MCF 10A (cell line): ENCODE measurements at regions not wholly inside any gene's neighbourhood (a gene's known extent, or its start where the extent isn't known, plus 50 kb on each side); places are given as distances from the start of the nearest gene placed in this dataset.
"Not testable (repeated sequence)": the region's sequence is repeated elsewhere in the genome, so short reads cannot be mapped to it uniquely, and the experiment has no call there.

Experiments used
- BruUV-seq: library from RNA; stranded (reverse); fragments of 400-500 nt; replicated peaks from 2 replicates; lab custom pipeline; 2021; lab: Mats Ljungman, UMichigan
- CTCF ChIA-PET: fragments of 300-600 bp; sonication (Branson Sonifier 250); formaldehyde crosslinking; extraction: SDS; loops from one replicate; lab custom pipeline; 2021; ENCODE audit warnings: antibody characterized with exemption, inconsistent platforms; lab: Yijun Ruan, JAX
- POLR2A ChIA-PET: fragments of 300-600, 350-650 bp; sonication (Branson Sonifier 250); formaldehyde crosslinking; extraction: SDS; loops from one replicate; lab custom pipeline; 2020; ENCODE audit warnings: antibody characterized with exemption, inconsistent platforms; lab: Yijun Ruan, JAX
- DNase-seq: peaks from one replicate; pipeline ENCODE4 v3.0.0-alpha.2; 2018; ENCODE audit not compliant: unreplicated experiment
- H3K27ac Mint-ChIP-seq: one replicate; pipeline ENCODE4 v1.8.0; 2022; ENCODE audit warnings: mild to moderate bottlenecking, low read depth, mixed read lengths; ENCODE audit not compliant: unreplicated experiment
- H3K27me3 Mint-ChIP-seq: one replicate; pipeline ENCODE4 v1.8.0; 2022; ENCODE audit warnings: mixed read lengths; ENCODE audit not compliant: insufficient read depth, unreplicated experiment
- H3K36me3 Mint-ChIP-seq: one replicate; pipeline ENCODE4 v1.8.0; 2022; ENCODE audit warnings: mild to moderate bottlenecking, moderate library complexity, mixed read lengths; ENCODE audit not compliant: insufficient read depth, unreplicated experiment
- H3K4me1 Mint-ChIP-seq: one replicate; pipeline ENCODE4 v1.8.0; 2022; ENCODE audit warnings: mixed read lengths; ENCODE audit not compliant: insufficient read depth, unreplicated experiment
- H3K4me3 Mint-ChIP-seq: one replicate; pipeline ENCODE4 v1.8.0; 2022; ENCODE audit warnings: mild to moderate bottlenecking, moderate library complexity, mixed read lengths; ENCODE audit not compliant: unreplicated experiment
- H3K9me3 Mint-ChIP-seq: one replicate; pipeline ENCODE4 v1.8.0; 2022; ENCODE audit warnings: mixed read lengths; ENCODE audit not compliant: unreplicated experiment
- intact Hi-C: fragments of 100-400 bp; cut with micrococcal nuclease; formaldehyde crosslinking; loops from 2 replicates; pipeline ENCODE4 v1.14.1; 2022
- TF ChIP-seq, protein P1 (sequence below): fragments of 200-600 bp; IDR thresholded peaks from one replicate; pipeline ENCODE4 v1.8.0; 2022; ENCODE audit warnings: antibody characterized with exemption, mild to moderate bottlenecking; ENCODE audit not compliant: unreplicated experiment

DNA sequence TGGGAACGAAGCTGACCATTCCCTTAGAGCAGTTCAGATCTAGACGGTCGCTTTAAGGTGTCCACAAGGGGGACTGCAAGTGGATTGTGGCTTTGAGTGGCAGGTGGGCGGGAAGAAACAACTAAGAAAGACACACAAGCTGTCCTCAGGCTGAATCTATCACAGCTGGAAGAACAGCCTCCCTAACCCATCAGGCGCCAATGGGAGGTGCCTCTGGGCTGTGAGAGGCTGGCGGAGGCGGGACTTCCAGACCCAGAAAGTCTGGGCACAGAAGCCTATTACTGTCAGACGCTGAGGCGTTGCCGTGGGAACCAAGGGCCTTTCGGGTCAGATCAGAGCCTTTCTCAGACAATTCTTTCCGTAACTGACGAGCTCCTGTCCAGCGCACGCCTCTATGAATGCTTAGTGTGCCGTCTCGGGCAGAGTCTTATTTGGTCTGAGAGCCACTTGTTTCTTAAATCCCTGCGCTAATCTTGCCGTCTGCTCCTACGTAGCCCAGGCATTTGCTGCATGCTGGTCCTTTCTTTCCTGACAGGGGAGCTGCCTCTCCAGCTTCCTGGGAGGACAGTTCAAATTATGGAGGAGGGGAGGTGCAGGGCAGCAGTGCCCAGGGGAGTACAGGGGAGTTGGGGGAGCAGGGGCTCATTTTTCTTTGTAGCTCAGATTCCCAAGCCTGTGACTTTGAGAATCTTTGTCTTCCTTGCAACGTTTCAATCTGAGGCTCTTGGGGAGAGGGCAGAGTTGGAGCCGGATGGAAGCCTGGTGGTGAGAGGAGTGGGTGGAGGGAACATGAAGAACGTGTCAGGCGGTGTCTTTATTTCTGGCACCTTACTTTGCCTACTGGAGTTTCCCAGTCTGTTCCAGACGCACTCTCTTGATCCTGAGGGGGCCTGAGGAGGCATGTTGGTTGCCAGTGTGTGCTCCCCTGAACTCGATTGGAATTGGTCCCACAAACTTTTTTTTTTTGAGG lies 618.7 kb downstream of the KCNJ18 start:
- H3K9me3 Mint-ChIP-seq: peaks cover 43% of the 10 kb centered on the region
- intact Hi-C loops: no loop called here

DNA sequence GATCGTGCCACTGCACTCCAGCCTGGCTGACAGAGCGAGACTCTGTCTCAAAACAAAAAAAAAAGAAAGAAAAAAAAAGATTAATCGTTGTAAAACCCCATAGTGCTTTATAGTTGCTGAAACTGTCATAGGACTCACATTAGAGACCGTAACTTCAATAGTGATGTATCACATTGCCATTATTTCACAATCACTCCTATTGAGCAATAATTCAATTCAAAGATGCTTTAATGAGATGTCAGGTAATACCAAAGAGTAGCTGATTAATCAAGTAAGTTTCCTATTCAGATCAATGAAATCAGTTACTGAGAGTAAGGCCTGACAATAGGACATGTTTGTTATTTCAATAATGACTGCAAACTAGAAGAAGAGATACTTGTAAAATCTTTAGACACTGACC lies 628.7 kb downstream of the KCNJ18 start:
- POLR2A ChIA-PET, H3K4me3 Mint-ChIP-seq, BruUV-seq, DNase-seq, H3K36me3 Mint-ChIP-seq, intact Hi-C loops, H3K27me3 Mint-ChIP-seq, CTCF ChIA-PET, H3K27ac Mint-ChIP-seq, H3K4me1 Mint-ChIP-seq: not testable (repeated sequence)
- peaks cover 24% of the 10 kb centered on the region for H3K9me3 Mint-ChIP-seq

More for the DNA sequence above, 618.7 kb downstream of the KCNJ18 start:
- no peaks in the 10 kb centered on the region for H3K4me1 Mint-ChIP-seq
- no TSS peak for BruUV-seq
- no peaks in the 10 kb centered on the region for H3K27me3 Mint-ChIP-seq
- TF ChIP-seq, protein P1, sequence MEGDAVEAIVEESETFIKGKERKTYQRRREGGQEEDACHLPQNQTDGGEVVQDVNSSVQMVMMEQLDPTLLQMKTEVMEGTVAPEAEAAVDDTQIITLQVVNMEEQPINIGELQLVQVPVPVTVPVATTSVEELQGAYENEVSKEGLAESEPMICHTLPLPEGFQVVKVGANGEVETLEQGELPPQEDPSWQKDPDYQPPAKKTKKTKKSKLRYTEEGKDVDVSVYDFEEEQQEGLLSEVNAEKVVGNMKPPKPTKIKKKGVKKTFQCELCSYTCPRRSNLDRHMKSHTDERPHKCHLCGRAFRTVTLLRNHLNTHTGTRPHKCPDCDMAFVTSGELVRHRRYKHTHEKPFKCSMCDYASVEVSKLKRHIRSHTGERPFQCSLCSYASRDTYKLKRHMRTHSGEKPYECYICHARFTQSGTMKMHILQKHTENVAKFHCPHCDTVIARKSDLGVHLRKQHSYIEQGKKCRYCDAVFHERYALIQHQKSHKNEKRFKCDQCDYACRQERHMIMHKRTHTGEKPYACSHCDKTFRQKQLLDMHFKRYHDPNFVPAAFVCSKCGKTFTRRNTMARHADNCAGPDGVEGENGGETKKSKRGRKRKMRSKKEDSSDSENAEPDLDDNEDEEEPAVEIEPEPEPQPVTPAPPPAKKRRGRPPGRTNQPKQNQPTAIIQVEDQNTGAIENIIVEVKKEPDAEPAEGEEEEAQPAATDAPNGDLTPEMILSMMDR: no peak
- POLR2A ChIA-PET: no interaction called here
- DNase-seq: no peak
- H3K36me3 Mint-ChIP-seq: no peaks in the 10 kb centered on the region
- no peak overlapping the region for H3K4me3 Mint-ChIP-seq
- no peak overlapping the region for H3K27ac Mint-ChIP-seq
- CTCF ChIA-PET: no interaction called here

DNA sequence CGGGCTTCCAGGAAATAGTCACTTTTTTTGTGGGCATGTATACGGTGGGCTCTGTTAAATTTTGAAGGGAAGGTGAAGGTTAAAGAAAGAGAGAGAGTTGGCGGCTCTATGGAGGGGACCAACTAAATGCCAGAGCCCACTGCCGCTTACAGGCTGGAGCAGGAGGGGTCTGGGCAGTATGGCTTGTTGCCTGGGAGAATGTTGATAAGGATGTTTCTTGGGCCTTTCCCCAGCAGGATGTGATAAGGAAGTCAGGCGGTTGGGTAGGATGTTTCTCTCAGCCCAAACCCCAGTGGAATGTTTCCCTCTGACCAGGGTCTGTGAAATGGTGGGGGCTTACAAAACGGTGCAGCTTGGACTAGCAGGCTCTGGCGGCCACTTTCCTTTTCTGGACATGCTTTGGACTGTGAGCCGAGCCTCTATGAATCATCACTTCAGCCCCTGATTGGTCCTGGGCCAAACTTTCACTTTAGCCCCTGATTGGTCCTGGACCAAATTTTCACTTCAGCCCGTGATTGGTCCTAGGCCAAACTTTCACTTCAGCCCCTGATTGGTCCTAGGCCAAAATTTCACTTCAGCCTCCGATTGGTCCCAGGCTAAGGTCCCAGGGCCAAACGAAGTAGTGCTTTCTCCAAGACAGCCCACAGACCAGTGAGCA lies 630.7 kb downstream of the KCNJ18 start:
- H3K4me1 Mint-ChIP-seq, H3K4me3 Mint-ChIP-seq, intact Hi-C loops, CTCF ChIA-PET, POLR2A ChIA-PET, H3K36me3 Mint-ChIP-seq, BruUV-seq, DNase-seq, H3K27me3 Mint-ChIP-seq, H3K27ac Mint-ChIP-seq: not testable (repeated sequence)
- H3K9me3 Mint-ChIP-seq: peaks cover 19% of the 10 kb centered on the region

DNA sequence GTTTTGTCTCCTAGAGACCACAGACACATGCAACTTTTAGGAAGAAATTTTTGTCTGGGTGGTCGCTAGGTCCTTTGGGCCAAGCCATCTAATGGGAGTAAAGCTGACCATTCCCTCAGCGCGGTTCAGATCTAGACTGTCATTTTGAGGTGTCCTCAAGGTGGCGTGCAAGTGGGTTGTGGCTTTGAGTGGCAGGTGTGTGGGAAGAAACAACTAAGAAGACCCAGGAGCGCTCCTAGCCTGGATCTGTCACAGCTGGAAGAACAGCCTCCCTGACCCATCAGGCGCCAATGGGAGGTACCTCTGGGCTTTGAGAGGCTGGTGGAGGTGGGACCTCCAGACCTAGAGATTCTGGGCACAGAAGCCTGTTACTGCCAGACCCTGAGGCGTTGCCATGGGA lies 645.1 kb downstream of the KCNJ18 start:
- intact Hi-C loops: no loop called here
- no peak for DNase-seq
- Mint-ChIP-seq H3K27ac (no peak overlapping the region), H3K4me3 (no peak overlapping the region), H3K9me3 (no peaks in the 10 kb centered on the region), H3K36me3 (no peaks in the 10 kb centered on the region), H3K27me3 (no peaks in the 10 kb centered on the region), H3K4me1 (no peaks in the 10 kb centered on the region)
- BruUV-seq: no TSS peak
- TF ChIP-seq, protein P1: no peak
- ChIA-PET POLR2A (no interaction called here), CTCF (no interaction called here)

DNA sequence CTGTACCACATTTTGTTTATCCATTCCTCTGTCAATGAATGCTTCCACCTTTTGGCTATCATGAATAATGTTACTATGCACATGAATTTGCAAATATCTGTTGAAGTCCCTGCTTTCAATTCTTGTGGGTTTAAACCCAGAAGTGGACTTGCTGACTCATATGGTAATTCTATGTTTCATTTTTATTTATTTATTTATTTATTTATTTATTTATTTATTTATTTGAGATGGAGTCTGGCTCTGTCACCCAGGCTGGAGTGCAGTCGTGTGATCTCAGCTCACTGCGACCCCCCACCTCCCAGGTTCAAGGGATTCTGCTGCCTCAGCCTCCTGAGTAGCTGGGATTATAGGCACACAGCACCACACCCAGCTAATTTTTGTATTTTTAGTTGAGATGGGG lies 664.3 kb downstream of the KCNJ18 start:
- BruUV-seq, CTCF ChIA-PET, H3K27ac Mint-ChIP-seq, H3K36me3 Mint-ChIP-seq, POLR2A ChIA-PET, H3K4me3 Mint-ChIP-seq, DNase-seq, H3K4me1 Mint-ChIP-seq, H3K27me3 Mint-ChIP-seq, intact Hi-C loops: not testable (repeated sequence)
- H3K9me3 Mint-ChIP-seq: peaks cover 24% of the 10 kb centered on the region

DNA sequence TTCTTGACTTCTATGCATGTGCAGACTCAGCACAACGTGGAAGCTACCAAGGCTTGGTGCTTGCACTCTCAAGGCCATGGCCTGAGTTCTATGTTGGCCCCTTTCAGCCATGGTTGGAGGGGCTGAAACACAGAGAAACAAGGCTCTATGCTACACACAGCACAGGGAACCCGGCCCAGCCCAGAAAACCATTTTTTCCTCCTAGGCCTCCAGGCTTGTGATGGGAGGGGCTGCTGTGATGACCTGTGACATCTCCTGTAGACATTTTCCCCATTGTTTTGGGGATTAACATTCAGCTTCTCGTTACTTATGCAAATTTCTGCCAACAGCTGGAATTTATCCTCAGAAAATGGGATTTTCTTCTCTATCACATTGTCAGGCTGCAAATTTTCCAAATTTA lies 678.7 kb downstream of the KCNJ18 start:
- H3K4me3 Mint-ChIP-seq, CTCF ChIA-PET, H3K4me1 Mint-ChIP-seq, H3K36me3 Mint-ChIP-seq, POLR2A ChIA-PET, BruUV-seq, intact Hi-C loops, H3K27ac Mint-ChIP-seq, H3K27me3 Mint-ChIP-seq, DNase-seq: not testable (repeated sequence)
- peaks cover 29% of the 10 kb centered on the region for H3K9me3 Mint-ChIP-seq
